MCF 10A (cell line): ENCODE measurements at regions not wholly inside any gene's neighbourhood (a gene's known extent, or its start where the extent isn't known, plus 50 kb on each side); places are given as distances from the start of the nearest gene placed in this dataset.
"Not testable (repeated sequence)": the region's sequence is repeated elsewhere in the genome, so short reads cannot be mapped to it uniquely, and the experiment has no call there.

Experiments
- BruUV-seq: library from RNA; stranded (reverse); fragments of 400-500 nt; replicated peaks from 2 replicates; lab custom pipeline; 2021; lab: Mats Ljungman, UMichigan
- CTCF ChIA-PET: fragments of 300-600 bp; sonication (Branson Sonifier 250); formaldehyde crosslinking; extraction: SDS; loops from one replicate; lab custom pipeline; 2021; ENCODE audit warnings: antibody characterized with exemption, inconsistent platforms; lab: Yijun Ruan, JAX
- POLR2A ChIA-PET: fragments of 300-600, 350-650 bp; sonication (Branson Sonifier 250); formaldehyde crosslinking; extraction: SDS; loops from one replicate; lab custom pipeline; 2020; ENCODE audit warnings: antibody characterized with exemption, inconsistent platforms; lab: Yijun Ruan, JAX
- DNase-seq: peaks from one replicate; pipeline ENCODE4 v3.0.0-alpha.2; 2018; ENCODE audit not compliant: unreplicated experiment
- H3K27ac Mint-ChIP-seq: one replicate; pipeline ENCODE4 v1.8.0; 2022; ENCODE audit warnings: mild to moderate bottlenecking, low read depth, mixed read lengths; ENCODE audit not compliant: unreplicated experiment
- H3K27me3 Mint-ChIP-seq: one replicate; pipeline ENCODE4 v1.8.0; 2022; ENCODE audit warnings: mixed read lengths; ENCODE audit not compliant: insufficient read depth, unreplicated experiment
- H3K36me3 Mint-ChIP-seq: one replicate; pipeline ENCODE4 v1.8.0; 2022; ENCODE audit warnings: mild to moderate bottlenecking, moderate library complexity, mixed read lengths; ENCODE audit not compliant: insufficient read depth, unreplicated experiment
- H3K4me1 Mint-ChIP-seq: one replicate; pipeline ENCODE4 v1.8.0; 2022; ENCODE audit warnings: mixed read lengths; ENCODE audit not compliant: insufficient read depth, unreplicated experiment
- H3K4me3 Mint-ChIP-seq: one replicate; pipeline ENCODE4 v1.8.0; 2022; ENCODE audit warnings: mild to moderate bottlenecking, moderate library complexity, mixed read lengths; ENCODE audit not compliant: unreplicated experiment
- H3K9me3 Mint-ChIP-seq: one replicate; pipeline ENCODE4 v1.8.0; 2022; ENCODE audit warnings: mixed read lengths; ENCODE audit not compliant: unreplicated experiment
- CTCF ChIP-seq: fragments of 200-600 bp; IDR thresholded peaks from one replicate; pipeline ENCODE4 v1.8.0; 2022; ENCODE audit warnings: antibody characterized with exemption, mild to moderate bottlenecking; ENCODE audit not compliant: unreplicated experiment
- intact Hi-C: fragments of 100-400 bp; cut with micrococcal nuclease; formaldehyde crosslinking; loops from 2 replicates; pipeline ENCODE4 v1.14.1; 2022

GRCh38 chr10:3372281-3372680, 199.7 kb upstream of the PITRM1 start:
- peaks cover 13% of the 10 kb centered on the region for H3K27me3 Mint-ChIP-seq
- no peak overlapping the region for H3K27ac Mint-ChIP-seq
- H3K4me1 Mint-ChIP-seq = no peaks in the 10 kb centered on the region
- no peak overlapping the region for H3K4me3 Mint-ChIP-seq
- intact Hi-C loops = no loop called here
- H3K36me3 Mint-ChIP-seq = no peaks in the 10 kb centered on the region
- DNase-seq = no peak
- TF ChIP-seq CTCF = no peak
- H3K9me3 Mint-ChIP-seq = no peaks in the 10 kb centered on the region
- POLR2A ChIA-PET = no interaction called here
- CTCF ChIA-PET = no interaction called here
- no TSS peak for BruUV-seq

DNA sequence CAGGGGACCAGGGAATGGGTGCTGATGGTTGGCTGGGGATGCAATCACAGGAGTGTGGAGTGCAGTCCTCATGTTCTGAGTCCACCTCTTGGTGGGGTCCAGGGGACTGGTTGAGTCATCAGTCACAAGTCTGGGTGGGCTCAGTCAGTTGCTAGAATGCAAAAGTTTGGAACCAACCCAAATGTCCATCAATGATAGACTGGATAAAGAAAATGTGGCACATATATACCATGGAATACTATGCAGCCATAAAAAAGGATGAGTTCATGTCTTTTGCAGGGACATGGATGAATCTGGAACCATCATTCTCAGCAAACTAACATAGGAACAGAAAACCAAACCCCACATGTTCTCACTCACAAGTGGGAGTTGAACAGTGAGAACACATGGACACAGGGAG, 199.0 kb upstream of the PITRM1 start:
- BruUV-seq, H3K4me3 Mint-ChIP-seq, intact Hi-C loops, H3K36me3 Mint-ChIP-seq, H3K27ac Mint-ChIP-seq, POLR2A ChIA-PET, H3K9me3 Mint-ChIP-seq, CTCF ChIA-PET, DNase-seq, H3K4me1 Mint-ChIP-seq: not testable (repeated sequence)
- H3K27me3 Mint-ChIP-seq = peaks cover 13% of the 10 kb centered on the region

GRCh38 chr10:3366735-3367405, 194.3 kb upstream of the PITRM1 start:
- H3K36me3 Mint-ChIP-seq = no peaks in the 10 kb centered on the region
- H3K27me3 Mint-ChIP-seq = no peaks in the 10 kb centered on the region
- BruUV-seq = no TSS peak

GRCh38 chr10:3366043-3366442, 193.5 kb upstream of the PITRM1 start:
- Mint-ChIP-seq H3K27me3 (no peaks in the 10 kb centered on the region), H3K9me3 (peaks cover 6% of the 10 kb centered on the region), H3K4me3 (no peak overlapping the region), H3K36me3 (no peaks in the 10 kb centered on the region), H3K4me1 (no peaks in the 10 kb centered on the region), H3K27ac (no peak overlapping the region)
- intact Hi-C loops = no loop called here
- DNase-seq = no peak
- no TSS peak for BruUV-seq
- CTCF ChIA-PET = interaction anchor here (0.6 kb wide), 2 partner anchors 18 to 1449 kb away, joined by 3 read pairs; no protein-coding TSS in a partner anchor
- no peak for TF ChIP-seq CTCF
- POLR2A ChIA-PET = no interaction called here

More at GRCh38 chr10:3366735-3367405, 194.3 kb upstream of the PITRM1 start:
- Mint-ChIP-seq H3K4me3 (no peak overlapping the region), H3K4me1 (no peaks in the 10 kb centered on the region), H3K27ac (no peak overlapping the region), H3K9me3 (no peaks in the 10 kb centered on the region)
- POLR2A ChIA-PET = no interaction called here
- CTCF ChIA-PET = no interaction called here
- DNase-seq = no peak
- intact Hi-C loops = no loop called here
- no peak for TF ChIP-seq CTCF
